ENCODE measurements at regions not wholly inside any gene's neighbourhood (a gene's known extent, or its start where the extent isn't known, plus 50 kb on each side); places are given as distances from the start of the nearest gene placed in this dataset.
"Not testable (repeated sequence)": the region's sequence is repeated elsewhere in the genome, so short reads cannot be mapped to it uniquely, and the experiment has no call there.

DNA sequence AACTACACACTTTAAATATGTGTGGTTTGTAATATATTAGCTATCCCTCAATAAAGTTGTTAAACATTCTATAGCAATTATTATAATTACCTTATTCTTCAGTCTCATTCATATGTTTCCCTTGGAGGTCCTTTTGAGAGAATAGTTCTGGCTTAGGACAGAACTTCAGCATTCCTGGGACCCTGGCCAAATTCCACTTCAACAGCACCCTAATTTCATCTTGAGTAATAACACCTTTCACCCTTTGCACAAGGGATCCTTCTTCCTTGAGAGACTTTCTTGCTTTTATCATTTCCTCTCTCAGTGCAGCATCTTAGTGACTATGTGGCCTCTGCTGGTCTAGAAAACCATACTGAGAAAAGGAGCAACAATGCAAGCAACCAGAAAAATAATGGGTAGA, 255.9 kb downstream of the C11orf87 start:
- no peak for DNase-seq (ENCODE audit: low spot score)

DNA sequence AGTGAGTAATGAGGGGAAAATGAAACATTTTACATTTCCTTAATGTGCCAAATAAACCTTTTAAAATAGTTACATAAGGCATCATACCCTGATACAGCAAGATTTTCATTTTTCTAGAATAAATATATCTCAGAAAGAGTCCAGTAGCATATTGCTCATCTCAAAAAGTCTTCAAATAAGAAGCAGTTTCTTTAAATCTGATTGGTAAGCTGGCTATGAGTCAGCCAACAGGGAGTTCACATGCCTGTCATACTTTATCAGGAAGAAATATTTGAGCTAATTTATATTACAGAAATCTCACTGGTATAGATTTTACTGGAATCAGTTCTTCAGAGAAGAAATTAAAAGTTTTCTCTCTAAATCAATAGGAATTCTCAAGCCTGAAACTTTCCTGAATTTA, 258.1 kb downstream of the C11orf87 start:
- DNase-seq (ENCODE audit: low spot score): no peak

DNA sequence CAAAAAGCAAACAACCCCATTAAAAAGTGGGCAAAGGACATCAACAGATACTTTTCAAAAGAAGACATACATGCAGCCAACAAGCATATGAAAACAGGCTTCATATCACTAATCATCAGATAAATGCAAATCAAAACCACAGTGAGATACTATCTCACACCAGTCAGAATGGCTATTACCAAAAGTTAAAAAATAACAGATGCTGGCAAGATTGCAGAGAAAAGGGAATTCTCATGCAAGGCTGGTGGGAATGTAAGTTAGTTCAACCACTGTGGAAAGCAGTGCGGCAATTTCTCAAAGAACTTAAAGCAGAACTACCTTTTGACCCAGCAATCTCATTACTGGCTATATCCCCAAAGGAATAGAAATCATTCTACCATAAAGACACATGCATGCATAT, 260.8 kb downstream of the C11orf87 start:
- not testable (repeated sequence) for DNase-seq (ENCODE audit: low spot score)

DNA sequence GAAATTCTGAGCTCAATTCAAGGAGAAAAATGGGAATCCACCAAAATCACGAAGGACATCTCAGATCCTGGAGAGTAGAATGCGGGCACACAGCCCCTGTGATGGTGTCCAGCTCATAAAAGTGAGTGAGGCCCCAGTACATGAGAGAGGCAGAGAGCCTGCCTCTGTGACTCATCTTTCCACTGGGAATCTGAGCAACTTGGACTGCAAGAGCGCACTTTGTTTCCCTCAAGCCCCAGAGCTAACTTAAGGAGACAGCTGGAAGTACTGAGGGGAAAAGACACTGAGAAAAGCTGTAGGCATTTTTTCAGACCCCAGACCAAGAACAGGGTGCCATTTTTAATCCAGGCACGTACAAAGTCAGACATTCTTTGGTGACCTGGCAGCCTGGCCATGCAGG, 273.7 kb downstream of the C11orf87 start:
- DNase-seq (ENCODE audit: low spot score): no peak

DNA sequence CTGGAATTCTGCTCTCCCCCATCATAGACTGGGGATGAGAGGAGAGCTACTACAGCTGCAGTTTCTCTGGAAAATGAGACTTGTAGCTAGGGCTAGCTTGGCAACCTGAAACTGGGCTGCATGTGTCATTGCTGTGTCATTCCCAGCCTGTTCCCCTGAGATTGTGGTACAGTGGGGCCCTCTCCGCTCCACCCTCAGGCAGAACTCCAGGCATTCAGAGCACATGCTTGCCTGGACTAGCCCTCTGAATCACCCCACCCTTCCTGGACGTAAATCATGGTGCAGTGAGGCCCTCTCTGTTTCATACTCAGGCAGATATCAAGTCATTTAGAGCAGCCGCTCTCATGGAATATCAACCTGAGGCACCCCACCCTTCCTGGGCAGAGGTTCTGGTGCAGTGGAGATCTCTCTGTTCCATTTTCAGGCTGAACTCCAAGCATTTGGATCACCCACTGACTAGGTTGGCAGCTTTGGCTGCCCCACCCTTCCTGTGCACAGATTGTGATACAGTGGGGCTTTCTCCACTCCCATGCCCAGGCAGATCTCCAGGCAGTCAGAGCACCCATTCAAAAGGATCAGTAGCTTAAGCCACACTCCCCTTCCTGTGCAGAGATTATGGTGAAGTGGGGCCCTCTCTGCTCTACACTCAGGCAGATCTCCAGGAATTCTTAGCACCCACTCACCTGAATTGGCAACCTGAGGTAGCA, 274.4 kb downstream of the C11orf87 start:
- no peak for DNase-seq (ENCODE audit: low spot score)

DNA sequence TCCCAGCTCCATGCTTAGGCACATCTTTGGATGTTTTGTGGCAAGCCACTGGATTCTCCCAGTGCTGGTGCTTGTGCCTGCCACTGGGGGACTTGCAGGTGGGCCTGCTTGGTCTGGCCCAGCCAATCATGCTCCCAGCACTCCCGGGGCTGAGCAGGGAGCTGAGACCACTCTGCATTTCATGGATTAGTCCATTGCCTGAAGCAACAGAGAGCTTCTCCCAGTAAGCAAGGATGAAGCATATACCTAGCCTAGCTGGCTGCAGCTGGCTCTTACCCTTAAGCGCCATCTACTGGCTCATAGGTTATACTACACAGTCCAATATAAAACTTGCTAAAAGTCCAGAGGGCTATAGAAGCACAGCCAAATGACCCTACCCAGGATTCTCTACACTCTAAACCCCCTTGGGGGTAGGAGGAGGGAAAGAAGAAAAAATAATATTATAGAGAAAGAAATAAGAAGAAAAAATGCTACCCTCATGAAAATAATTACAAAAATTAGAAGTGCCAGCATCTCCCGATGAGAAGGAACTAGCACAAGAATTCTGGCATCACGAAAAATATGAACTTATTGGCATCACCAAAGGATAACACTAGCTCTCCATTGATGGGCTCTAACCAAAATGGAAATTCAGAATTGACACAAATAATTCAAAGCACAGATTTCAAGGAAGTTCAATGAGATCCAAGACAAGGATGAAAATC, 275.3 kb downstream of the C11orf87 start:
- DNase-seq (ENCODE audit: low spot score): no peak

DNA sequence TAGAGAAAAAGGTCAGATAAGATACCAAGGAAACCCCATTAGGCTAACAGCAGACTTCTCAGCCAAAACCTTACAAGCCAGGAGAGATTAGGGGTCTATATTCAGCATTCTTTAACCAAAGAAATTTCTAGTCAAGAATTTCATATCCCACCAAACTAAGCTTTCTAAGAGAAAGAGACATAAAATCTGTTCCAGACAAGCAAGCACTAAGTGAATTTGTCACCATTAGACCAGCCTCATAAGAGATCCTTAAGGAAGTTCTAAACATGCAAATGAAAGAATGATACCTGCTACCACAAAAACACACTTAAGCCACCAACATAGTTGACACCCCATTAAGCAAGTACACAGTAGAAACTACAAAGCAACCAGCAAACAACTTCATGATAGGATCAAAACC, 276.2 kb downstream of the C11orf87 start:
- DNase-seq (ENCODE audit: low spot score): no peak

DNA sequence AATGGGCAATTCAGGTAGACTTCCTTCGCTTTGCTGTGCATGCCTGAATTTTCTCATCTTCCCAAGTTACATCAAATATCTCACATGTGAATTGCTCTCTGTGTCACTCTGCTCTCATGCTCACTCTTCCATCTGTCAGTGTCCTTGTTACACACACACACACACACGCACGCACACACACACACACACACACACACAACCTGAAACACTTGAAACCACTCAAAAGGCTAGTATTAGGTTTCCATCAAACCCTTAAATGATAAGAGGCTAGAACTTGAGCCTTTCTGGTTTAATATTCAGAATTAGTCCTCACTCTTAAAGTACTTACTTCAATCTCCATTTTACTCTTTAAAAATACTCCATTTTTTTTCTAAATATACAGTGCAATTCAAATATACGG, 282.4 kb downstream of the C11orf87 start:
- DNase-seq (ENCODE audit: low spot score): no peak

DNA sequence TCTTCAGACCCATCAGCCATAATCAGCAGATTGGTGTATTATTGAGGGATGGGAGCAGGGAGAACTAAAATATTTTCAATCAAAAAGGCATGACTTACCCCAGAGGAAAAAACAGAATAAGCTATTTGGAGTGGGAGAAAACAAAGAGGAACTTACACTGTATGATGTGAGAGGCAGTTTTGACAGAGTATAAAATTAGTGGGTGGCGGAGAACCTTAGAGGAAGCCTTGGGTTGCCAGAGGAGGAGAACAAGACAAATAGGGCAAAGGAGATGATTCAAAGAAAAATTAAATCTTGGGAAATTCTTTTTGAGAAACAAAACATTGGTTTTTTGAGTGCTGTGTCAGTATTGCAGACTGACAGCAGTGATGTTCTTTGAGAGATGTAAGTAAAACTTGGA, 285.0 kb downstream of the C11orf87 start:
- DNase-seq (ENCODE audit: low spot score): no peak

DNA sequence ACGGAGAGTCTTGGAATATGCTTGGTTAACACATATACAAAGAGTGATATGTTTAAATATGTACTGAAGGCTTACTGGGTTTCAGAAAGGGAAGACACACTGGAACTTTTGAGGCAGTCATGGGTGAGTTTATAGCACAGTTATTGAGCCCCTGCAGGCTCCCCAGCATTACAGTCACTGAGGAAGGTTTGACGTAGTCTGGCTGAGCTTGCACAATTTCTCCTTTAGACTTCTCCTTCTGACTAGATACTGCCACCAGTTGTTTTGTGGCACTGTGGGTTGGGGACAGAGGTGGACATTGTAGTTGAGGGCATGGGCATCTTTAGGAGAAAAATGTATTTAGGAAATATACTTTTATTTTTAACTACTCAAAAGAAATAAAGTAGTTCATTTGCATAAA, 285.4 kb downstream of the C11orf87 start:
- no peak for DNase-seq (ENCODE audit: low spot score)

DNA sequence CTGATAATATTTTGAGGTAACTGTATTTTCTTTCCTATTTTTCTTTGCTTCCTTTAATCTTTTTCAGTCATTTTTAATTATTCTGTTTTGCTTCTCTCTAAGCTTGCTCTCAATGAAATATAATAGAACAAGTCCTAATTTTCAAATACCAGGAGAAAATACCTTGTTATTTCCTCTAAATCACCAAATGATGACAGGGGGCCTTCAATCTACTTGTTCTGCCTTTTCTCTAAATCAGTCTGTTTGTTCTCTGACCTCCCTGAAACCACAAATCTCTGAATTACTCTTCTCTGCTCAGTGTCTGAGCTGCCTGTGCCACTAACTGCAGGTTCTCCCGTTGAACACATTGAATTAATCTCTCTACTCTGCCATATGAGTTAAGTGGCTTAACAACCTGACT, 286.2 kb downstream of the C11orf87 start:
- DNase-seq (ENCODE audit: low spot score): no peak

DNA sequence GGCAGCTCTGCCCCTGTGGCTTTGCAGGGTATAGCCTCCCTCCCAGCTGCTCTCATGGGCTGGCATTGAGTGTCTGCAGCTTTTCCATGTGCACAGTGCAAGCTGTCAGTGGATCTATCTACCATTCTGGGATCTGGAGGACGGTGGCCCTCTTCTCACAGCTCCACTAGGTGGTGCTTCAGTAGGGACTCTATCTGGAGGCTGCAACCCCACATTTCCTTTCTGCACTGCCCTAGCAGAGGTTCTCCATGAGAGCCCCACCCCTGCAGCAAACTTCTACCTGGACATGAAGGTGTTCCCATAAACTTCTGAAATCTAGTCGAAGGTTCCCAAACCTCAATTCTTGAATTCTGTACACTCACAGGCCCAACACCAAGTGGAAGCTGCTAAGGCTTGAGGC, 292.5 kb downstream of the C11orf87 start:
- DNase-seq (ENCODE audit: low spot score): not testable (repeated sequence)

DNA sequence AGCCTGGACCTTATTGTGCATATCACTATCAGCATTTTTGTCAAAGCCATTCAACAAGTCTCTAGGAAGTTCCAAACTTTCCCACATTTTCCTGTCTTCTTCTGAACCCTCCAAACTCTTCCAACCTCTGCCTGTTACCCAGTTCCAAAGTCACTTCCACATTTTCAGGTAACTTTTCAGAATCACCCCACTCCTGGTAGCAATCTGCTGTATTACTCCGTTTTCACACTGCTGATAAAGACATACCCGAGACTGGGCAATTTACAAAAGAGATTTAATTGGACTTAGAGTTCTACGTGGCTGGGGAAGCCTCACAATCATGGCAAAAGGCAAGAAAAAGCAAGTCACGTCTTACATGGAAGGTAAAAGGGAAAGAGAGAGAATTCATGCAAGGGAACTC, 293.4 kb downstream of the C11orf87 start:
- DNase-seq (ENCODE audit: low spot score): not testable (repeated sequence)

DNA sequence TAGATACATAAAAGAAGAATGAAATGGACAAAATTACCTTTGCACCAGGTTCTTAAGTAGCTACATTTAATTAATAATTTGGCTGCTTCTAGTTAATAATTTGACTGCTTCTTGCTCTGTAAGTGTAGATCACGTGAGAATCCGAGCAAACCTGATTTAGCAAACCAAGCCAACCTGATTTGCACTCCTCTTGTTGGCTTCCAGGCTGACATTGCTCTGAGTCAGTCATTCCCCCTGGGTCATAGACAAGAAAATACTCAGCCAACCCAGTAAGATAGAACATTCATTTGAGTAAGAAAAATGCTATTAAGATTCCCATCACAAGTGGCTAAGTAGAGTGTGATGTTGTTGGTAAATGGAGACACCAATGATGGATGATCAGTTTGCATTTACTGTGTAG, 304.1 kb downstream of the C11orf87 start:
- no peak for DNase-seq (ENCODE audit: low spot score)

DNA sequence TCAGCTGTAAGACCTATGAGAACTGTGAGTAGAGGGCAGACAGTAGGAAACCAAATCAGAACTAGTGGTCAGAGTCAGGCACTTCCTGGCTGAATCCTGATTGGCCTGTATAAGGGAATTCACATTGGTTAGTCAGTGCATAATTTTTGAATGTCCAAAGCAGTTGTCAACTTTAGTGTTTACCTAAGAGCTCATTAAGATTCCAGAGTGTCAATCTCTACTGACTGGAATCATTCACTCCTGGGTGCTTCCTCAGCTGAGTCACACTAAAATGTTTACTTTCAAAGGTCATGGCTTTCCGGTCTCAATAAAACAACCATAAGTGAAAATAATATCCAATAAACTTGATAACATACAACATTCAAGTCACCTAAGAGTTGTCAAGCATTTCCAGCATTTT, 306.1 kb downstream of the C11orf87 start:
- no peak for DNase-seq (ENCODE audit: low spot score)

DNA sequence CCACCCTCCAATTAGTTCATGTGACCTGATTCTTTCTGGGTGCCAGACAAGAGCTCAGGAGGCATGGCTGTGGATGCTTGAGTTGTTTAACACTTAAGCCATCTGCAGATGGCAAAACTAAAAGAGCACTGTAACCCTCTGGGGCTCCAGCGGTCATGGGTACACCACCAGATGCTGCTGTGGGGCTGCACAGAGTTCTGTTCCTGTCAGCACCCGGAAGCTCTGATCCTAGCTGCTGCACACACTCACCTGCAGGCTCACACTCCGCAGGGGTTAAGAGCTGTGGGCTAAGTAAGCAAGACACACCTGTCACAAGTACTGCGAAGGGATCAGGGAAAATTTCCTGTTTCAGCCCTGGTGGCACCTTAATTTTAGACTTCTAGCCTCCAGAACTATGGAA, 307.8 kb downstream of the C11orf87 start:
- no peak for DNase-seq (ENCODE audit: low spot score)

DNA sequence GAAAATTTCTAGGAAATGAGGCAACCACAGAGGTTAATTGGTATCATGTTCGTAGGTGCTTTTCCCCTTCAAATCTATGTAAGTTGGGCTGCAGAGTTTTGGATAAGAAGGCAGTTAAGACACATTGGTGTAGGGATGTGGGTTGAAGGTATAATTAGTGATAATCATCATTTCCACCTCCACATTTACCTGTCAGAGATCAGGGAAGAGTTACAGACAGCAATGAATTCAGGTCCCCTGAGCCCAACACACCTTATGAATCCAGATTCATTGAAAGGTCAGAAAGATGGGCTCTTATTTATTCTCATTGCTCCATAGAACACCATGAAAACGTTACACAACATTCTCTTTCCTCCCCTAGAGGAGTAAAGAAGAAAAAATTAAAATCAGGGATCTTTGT, 308.7 kb downstream of the C11orf87 start:
- no peak for DNase-seq (ENCODE audit: low spot score)

DNA sequence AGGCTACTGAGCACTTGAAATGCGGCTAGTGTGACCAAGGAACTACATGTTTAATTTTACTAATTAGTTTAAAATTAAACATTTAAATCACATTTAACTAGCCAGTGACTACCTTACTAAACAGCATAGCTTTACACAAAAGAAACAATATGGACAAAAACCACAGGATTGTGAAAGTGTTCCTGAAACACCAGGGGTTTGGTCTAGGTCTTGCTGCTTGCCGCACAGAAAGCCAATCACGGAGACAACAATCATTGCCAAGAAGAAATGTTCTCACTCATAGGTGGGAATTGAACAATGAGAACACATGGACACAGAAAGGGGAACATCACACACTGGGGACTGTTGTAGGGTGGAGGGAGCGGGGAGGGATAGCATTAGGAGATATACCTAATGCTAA, 309.5 kb downstream of the C11orf87 start:
- no peak for DNase-seq (ENCODE audit: low spot score)

DNA sequence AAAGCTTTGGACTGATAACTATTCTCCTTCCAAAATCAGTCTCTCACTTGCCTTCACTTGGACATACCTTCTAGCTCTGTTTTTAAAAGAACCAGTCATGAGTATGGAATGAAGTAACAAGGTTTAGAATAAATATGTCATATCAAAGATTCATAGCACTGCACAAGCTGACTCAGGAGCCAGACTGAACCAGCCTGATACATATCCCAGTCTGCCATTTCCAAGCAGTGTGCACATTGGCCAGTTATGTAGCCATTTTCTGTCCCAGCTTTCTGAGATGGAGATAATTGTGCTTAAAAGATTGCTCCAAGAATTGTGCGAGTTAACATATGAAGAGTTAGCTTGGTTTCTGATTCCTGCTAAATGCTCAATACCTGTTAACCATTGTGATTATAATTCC, 311.3 kb downstream of the C11orf87 start:
- DNase-seq (ENCODE audit: low spot score): no peak

DNA sequence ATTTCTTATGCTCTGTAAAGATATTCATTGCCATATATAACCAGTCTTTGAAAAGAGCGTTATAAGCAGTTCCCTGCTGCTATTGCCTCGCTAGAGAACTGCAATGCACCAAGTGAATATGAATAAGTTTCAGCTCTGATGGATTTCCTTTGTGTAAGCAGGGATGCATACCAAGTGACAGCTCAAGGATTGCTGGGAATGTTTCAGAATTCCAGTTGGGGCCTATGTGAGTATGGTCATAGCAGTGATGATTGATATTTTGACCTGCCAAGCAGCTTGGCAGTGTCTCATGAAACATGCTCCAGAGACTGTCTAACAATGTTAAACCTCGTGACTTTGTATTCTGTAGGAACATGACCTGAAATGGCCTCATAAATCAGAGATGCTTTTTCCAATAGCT, 312.6 kb downstream of the C11orf87 start:
- no peak for DNase-seq (ENCODE audit: low spot score)

DNA sequence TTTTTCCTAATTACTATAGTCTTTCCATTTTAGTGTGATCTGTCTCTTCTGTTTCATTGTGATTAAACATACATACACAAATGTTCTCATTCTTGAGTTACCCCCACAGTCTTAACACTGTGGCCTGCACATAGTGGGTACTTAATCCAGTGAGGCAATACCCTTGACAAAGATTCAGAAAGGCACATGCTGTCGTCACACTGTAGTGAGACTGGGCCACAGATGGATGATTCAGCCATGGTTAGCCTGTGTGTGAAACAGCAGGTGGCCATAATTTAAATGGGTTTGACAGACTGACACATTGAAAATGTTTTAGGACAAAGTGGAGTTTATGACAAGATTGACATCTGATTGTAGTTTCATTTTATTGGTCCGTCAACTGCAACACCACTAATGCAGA, 313.1 kb downstream of the C11orf87 start:
- DNase-seq (ENCODE audit: low spot score): no peak

DNA sequence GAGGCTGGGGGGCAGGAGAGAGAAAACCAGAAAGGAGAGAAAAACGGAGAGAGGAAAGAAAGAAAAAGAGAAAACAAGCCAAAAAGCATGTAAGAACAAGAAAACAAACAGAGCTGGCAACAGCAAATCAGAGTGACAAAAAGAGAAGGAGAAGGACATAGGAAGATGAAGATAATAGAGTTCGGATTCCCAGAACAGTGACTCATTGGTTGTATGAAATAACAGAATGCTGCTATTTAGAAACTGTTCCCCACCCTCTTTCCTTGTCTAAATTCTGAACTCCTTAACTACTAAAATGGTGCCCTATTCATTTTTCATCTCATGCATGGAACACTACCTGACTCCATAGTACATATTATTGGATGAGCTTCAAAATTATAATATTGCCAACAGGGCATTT, 317.4 kb downstream of the C11orf87 start:
- DNase-seq (ENCODE audit: low spot score): no peak

DNA sequence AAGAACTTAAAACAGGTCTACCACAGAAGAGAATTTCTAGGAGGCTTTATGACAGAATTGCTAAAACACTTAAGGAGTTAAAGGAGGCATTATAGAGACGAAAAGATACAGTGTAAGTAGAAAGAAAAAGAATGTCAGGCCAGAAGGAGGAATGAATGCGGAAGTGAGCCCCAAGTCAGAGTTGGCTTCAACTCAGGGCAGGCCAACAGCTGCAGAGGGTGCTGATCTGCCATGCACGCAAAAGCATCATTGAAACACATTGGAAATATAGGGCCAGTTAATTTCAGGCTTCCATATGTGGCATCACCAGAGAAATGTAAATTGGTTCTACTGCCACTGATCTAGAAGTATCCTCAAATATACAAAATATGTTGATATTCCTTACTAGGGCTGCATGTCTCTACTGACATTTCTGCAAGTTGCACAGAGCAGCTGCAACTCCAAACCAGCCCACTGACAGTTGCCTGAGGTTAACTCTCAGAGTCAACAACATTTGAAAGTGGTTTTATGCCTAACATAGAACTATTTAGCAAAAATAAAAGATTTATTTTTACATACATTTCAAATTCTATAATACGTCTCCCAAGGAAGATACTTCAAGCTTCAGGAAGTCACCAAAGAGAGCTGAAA, 324.1 kb downstream of the C11orf87 start:
- no peak for DNase-seq (ENCODE audit: low spot score)
